HEK293 (cell line): ENCODE measurements at regions not wholly inside any gene's neighbourhood (a gene's known extent, or its start where the extent isn't known, plus 50 kb on each side); places are given as distances from the start of the nearest gene placed in this dataset.
"Not testable (repeated sequence)": the region's sequence is repeated elsewhere in the genome, so short reads cannot be mapped to it uniquely, and the experiment has no call there.

Experiments
- CTCF ChIA-PET: fragments of 350-600 bp; formaldehyde crosslinking; extraction: SDS; loops from one replicate; lab custom pipeline; 2021; ENCODE audit warnings: antibody characterized with exemption; lab: Yijun Ruan, JAX
- POLR2A ChIA-PET: fragments of 300-600 bp; formaldehyde crosslinking; extraction: SDS; loops from one replicate; lab custom pipeline; 2020; ENCODE audit warnings: antibody characterized with exemption, inconsistent platforms; lab: Yijun Ruan, JAX
- H3K27ac ChIP-seq: fragments of 200-500 bp; sonication (Bioruptor generic); 2 replicates; pipeline ENCODE4 v1.5.1; 2014; ENCODE audit warnings: low read depth, low read length, control low read depth, inconsistent platforms; ENCODE audit errors: extremely low read depth
- H3K36me3 ChIP-seq, 2 experiments: fragments of 200-500 bp in 1 of 2; sonication (Bioruptor generic) in 1 of 2; 1 replicate in 1 of 2; 2 replicates in 1 of 2; pipeline ENCODE4 v1.5.1; 2014 to 2017; ENCODE audit warnings: inconsistent platforms in 2 of 2, low read length in 2 of 2; ENCODE audit not compliant: control insufficient read depth in 2 of 2, insufficient read depth in 1 of 2
- H3K4me1 ChIP-seq: fragments of 200-500 bp; sonication (Bioruptor generic); 2 replicates; pipeline ENCODE4 v1.5.1; 2014; ENCODE audit warnings: mild to moderate bottlenecking, low read length, inconsistent platforms; ENCODE audit not compliant: control insufficient read depth, insufficient read depth
- H3K4me3 ChIP-seq: 2 replicates; pipeline ENCODE4 v1.5.1; 2011; ENCODE audit warnings: low read depth, mild to moderate bottlenecking, control low read depth, low read length, moderate library complexity
- H3K9me3 ChIP-seq: fragments of 200-500 bp; sonication (Bioruptor generic); 2 replicates; pipeline ENCODE4 v1.5.1; 2014; ENCODE audit warnings: low read depth, low read length, inconsistent platforms; ENCODE audit not compliant: control insufficient read depth, insufficient read depth
- KLF10 ChIP-seq: fragments of 450-650 bp; IDR thresholded peaks from 2 replicates; pipeline ENCODE4 v1.5.1; 2018; ENCODE audit warnings: missing biosample characterization, mild to moderate bottlenecking, missing genetic modification characterization
- KLF9 ChIP-seq: fragments of 450-650 bp; formaldehyde crosslinking; IDR thresholded peaks from 2 replicates; pipeline ENCODE4 v1.5.1; 2016; ENCODE audit warnings: missing biosample characterization, missing genetic modification characterization, low read depth
- OSR2 ChIP-seq: fragments of 450-650 bp; formaldehyde crosslinking; IDR thresholded peaks from 2 replicates; pipeline ENCODE4 v1.5.1; 2016; ENCODE audit warnings: missing biosample characterization, missing genetic modification characterization
- SP2 ChIP-seq: fragments of 450-650 bp; formaldehyde crosslinking; IDR thresholded peaks from 2 replicates; pipeline ENCODE4 v1.5.1; 2016; ENCODE audit warnings: missing biosample characterization, missing genetic modification characterization
- SP3 ChIP-seq: fragments of 450-650 bp; formaldehyde crosslinking; IDR thresholded peaks from 2 replicates; pipeline ENCODE4 v1.5.1; 2016; ENCODE audit warnings: missing biosample characterization, missing genetic modification characterization
- SP7 ChIP-seq: fragments of 450-650 bp; formaldehyde crosslinking; IDR thresholded peaks from 2 replicates; pipeline ENCODE4 v1.5.1; 2016; ENCODE audit warnings: missing biosample characterization, missing genetic modification characterization
- ZBTB11 ChIP-seq: fragments of 450-650 bp; formaldehyde crosslinking; conservative IDR thresholded peaks from 2 replicates; pipeline ENCODE4 v1.5.1; 2016; ENCODE audit warnings: low read depth, missing biosample characterization, missing genetic modification characterization
- ZBTB20 ChIP-seq: fragments of 450-650 bp; formaldehyde crosslinking; IDR thresholded peaks from 2 replicates; pipeline ENCODE4 v1.5.1; 2016; ENCODE audit warnings: missing biosample characterization, missing genetic modification characterization
- ZFP41 ChIP-seq: fragments of 450-650 bp; formaldehyde crosslinking; IDR thresholded peaks from 2 replicates; pipeline ENCODE4 v1.5.1; 2016; ENCODE audit warnings: missing biosample characterization, missing genetic modification characterization, borderline replicate concordance
- ZNF10 ChIP-seq: fragments of 450-650 bp; formaldehyde crosslinking; IDR thresholded peaks from 2 replicates; pipeline ENCODE4 v1.5.1; 2017; ENCODE audit warnings: missing biosample characterization, missing genetic modification characterization
- ZNF138 ChIP-seq: fragments of 450-650 bp; formaldehyde crosslinking; IDR thresholded peaks from 2 replicates; pipeline ENCODE4 v1.5.1; 2016; ENCODE audit warnings: missing biosample characterization, missing genetic modification characterization, borderline replicate concordance
- ZNF146 ChIP-seq: fragments of 450-650 bp; formaldehyde crosslinking; IDR thresholded peaks from 2 replicates; pipeline ENCODE4 v1.5.1; 2016; ENCODE audit warnings: missing biosample characterization, missing genetic modification characterization
- ZNF174 ChIP-seq: fragments of 450-650 bp; formaldehyde crosslinking; IDR thresholded peaks from 2 replicates; pipeline ENCODE4 v1.5.0; 2017; ENCODE audit warnings: missing biosample characterization, mild to moderate bottlenecking, missing genetic modification characterization
- ZNF184 ChIP-seq: fragments of 450-650 bp; IDR thresholded peaks from 2 replicates; pipeline ENCODE4 v1.5.1; 2018; ENCODE audit warnings: missing biosample characterization, mild to moderate bottlenecking, missing genetic modification characterization
- ZNF223 ChIP-seq: fragments of 450-650 bp; formaldehyde crosslinking; IDR thresholded peaks from 2 replicates; pipeline ENCODE4 v1.5.1; 2016; ENCODE audit warnings: missing biosample characterization, missing genetic modification characterization
- ZNF248 ChIP-seq: fragments of 450-650 bp; formaldehyde crosslinking; IDR thresholded peaks from 2 replicates; pipeline ENCODE4 v1.5.1; 2017; ENCODE audit warnings: missing biosample characterization, missing genetic modification characterization
- ZNF423 ChIP-seq: fragments of 450-650 bp; formaldehyde crosslinking; IDR thresholded peaks from 2 replicates; pipeline ENCODE4 v1.5.1; 2016; ENCODE audit warnings: missing biosample characterization, missing genetic modification characterization
- ZNF433 ChIP-seq: fragments of 450-650 bp; formaldehyde crosslinking; IDR thresholded peaks from 2 replicates; pipeline ENCODE4 v1.5.1; 2016; ENCODE audit warnings: missing biosample characterization, missing genetic modification characterization, low read depth
- ZNF510 ChIP-seq: fragments of 450-650 bp; formaldehyde crosslinking; IDR thresholded peaks from 2 replicates; pipeline ENCODE4 v1.5.1; 2018; ENCODE audit warnings: mild to moderate bottlenecking, missing genetic modification characterization, missing biosample characterization; ENCODE audit not compliant: insufficient replicate concordance
- ZNF530 ChIP-seq: fragments of 450-650 bp; formaldehyde crosslinking; IDR thresholded peaks from 2 replicates; pipeline ENCODE4 v1.5.1; 2016; ENCODE audit warnings: low read depth, missing biosample characterization, missing genetic modification characterization
- ZNF544 ChIP-seq: fragments of 450-650 bp; formaldehyde crosslinking; IDR thresholded peaks from 2 replicates; pipeline ENCODE4 v1.5.0; 2017; ENCODE audit warnings: missing biosample characterization, missing genetic modification characterization
- ZNF571 ChIP-seq: fragments of 450-650 bp; formaldehyde crosslinking; IDR thresholded peaks from 2 replicates; pipeline ENCODE4 v1.5.0; 2017; ENCODE audit warnings: missing biosample characterization, missing genetic modification characterization
- ZNF585B ChIP-seq: fragments of 450-650 bp; formaldehyde crosslinking; IDR thresholded peaks from 2 replicates; pipeline ENCODE4 v1.5.1; 2016; ENCODE audit warnings: missing biosample characterization, missing genetic modification characterization
- ZNF600 ChIP-seq: fragments of 450-650 bp; formaldehyde crosslinking; IDR thresholded peaks from 2 replicates; pipeline ENCODE4 v1.5.1; 2016; ENCODE audit warnings: missing biosample characterization, missing genetic modification characterization
- ZNF654 ChIP-seq: fragments of 450-650 bp; formaldehyde crosslinking; IDR thresholded peaks from 2 replicates; pipeline ENCODE4 v1.5.1; 2016; ENCODE audit warnings: low read depth, missing biosample characterization, missing genetic modification characterization
- ZNF704 ChIP-seq: fragments of 450-650 bp; formaldehyde crosslinking; IDR thresholded peaks from 2 replicates; pipeline ENCODE4 v1.5.1; 2016; ENCODE audit warnings: missing biosample characterization, missing genetic modification characterization
- ZNF830 ChIP-seq: fragments of 450-650 bp; IDR thresholded peaks from 2 replicates; pipeline ENCODE4 v1.5.0; 2018; ENCODE audit warnings: missing biosample characterization, missing genetic modification characterization, low read depth, mild to moderate bottlenecking, moderate library complexity
- ZNF843 ChIP-seq: fragments of 450-650 bp; formaldehyde crosslinking; IDR thresholded peaks from 2 replicates; pipeline ENCODE4 v1.5.1; 2016; ENCODE audit warnings: missing biosample characterization, missing genetic modification characterization

- TF ChIP-seq ZNF654 (tag by site-specific recombination) (no peak), ZNF138 (no peak), ZNF843 (no peak), ZFP41 (tag by site-specific recombination) (no peak), ZBTB11 (tag by site-specific recombination) (no peak), ZNF223 (tag by site-specific recombination) (no peak), ZNF585B (tag by site-specific recombination) (no peak), ZNF10 (tag by site-specific recombination) (no peak), ZNF184 (tag by site-specific recombination) (no peak), ZNF530 (tag by site-specific recombination) (no peak), ZNF704 (tag by site-specific recombination) (no peak)
These were observed 118.4 kb upstream of the NR3C1 start (continued) for GRCh38 chr5:143521846-143522400.

- no peaks in the 10 kb centered on the region for H3K4me1 ChIP-seq
- CTCF ChIA-PET, result no interaction called here
- H3K27ac ChIP-seq, result no peak overlapping the region
- no peaks in the 10 kb centered on the region for H3K9me3 ChIP-seq
- POLR2A ChIA-PET, result no interaction called here
- no peak overlapping the region for H3K4me3 ChIP-seq
- TF ChIP-seq ZNF600 (tag by site-specific recombination), result no peak
- TF ChIP-seq ZNF830 (tag by site-specific recombination), result no peak
- no peak for TF ChIP-seq ZBTB20 (tag by site-specific recombination)
- TF ChIP-seq ZNF544 (tag by site-specific recombination), result no peak
- no peak for TF ChIP-seq ZNF146 (tag by site-specific recombination)
- no peak for TF ChIP-seq SP7 (tag by site-specific recombination)
- no peak for TF ChIP-seq KLF9
- TF ChIP-seq ZNF423 (tag by site-specific recombination), result no peak
- no peak for TF ChIP-seq ZNF433
- no peak for TF ChIP-seq ZNF510 (tag by site-specific recombination)
- no peak for TF ChIP-seq SP2
- TF ChIP-seq OSR2, result no peak
- no peak for TF ChIP-seq ZNF248 (tag by site-specific recombination)
- no peak for TF ChIP-seq ZNF174 (tag by site-specific recombination)
- no peak for TF ChIP-seq ZNF571 (tag by site-specific recombination)
- no peak for TF ChIP-seq KLF10 (tag by site-specific recombination)
- no peak for TF ChIP-seq SP3 (tag by site-specific recombination)
- no peaks in the 10 kb centered on the region for H3K36me3 ChIP-seq
These were observed 117.7 kb upstream of the NR3C1 start for GRCh38 chr5:143521141-143521540.

- H3K27ac ChIP-seq, H3K36me3 ChIP-seq, CTCF ChIA-PET, H3K4me1 ChIP-seq, POLR2A ChIA-PET, H3K9me3 ChIP-seq, H3K4me3 ChIP-seq: not testable (repeated sequence)
These were observed 115.7 kb upstream of the NR3C1 start for GRCh38 chr5:143519215-143519614.
